Type B pancreatic cell (in vitro differentiated cells): ENCODE measurements at regions not wholly inside any gene's neighbourhood (a gene's known extent, or its start where the extent isn't known, plus 50 kb on each side); places are given as distances from the start of the nearest gene placed in this dataset.

ENCODE experiments used
- DNase-seq: peaks from one replicate; pipeline ENCODE4 v3.0.0; 2021; ENCODE audit warnings: mixed read lengths; ENCODE audit not compliant: unreplicated experiment; ENCODE audit errors: extremely low spot score
- H3K27ac Mint-ChIP-seq: 2 replicates; pipeline ENCODE4 v1.8.0; 2021; ENCODE audit warnings: mild to moderate bottlenecking, mixed read lengths
- H3K27me3 Mint-ChIP-seq: 2 replicates; pipeline ENCODE4 v1.8.0; 2021; ENCODE audit warnings: mixed read lengths
- H3K36me3 Mint-ChIP-seq: 2 replicates; pipeline ENCODE4 v1.8.0; 2021; ENCODE audit warnings: mixed read lengths
- H3K4me1 Mint-ChIP-seq: one replicate; pipeline ENCODE4 v1.8.0; 2021; ENCODE audit warnings: mixed read lengths; ENCODE audit not compliant: unreplicated experiment
- H3K4me3 Mint-ChIP-seq: 2 replicates; pipeline ENCODE4 v1.8.0; 2021; ENCODE audit warnings: mild to moderate bottlenecking, mixed read lengths
- H3K9me3 Mint-ChIP-seq: 2 replicates; pipeline ENCODE4 v1.8.0; 2021; ENCODE audit warnings: mixed read lengths
- TF ChIP-seq, protein P1 (sequence below): fragments of 200-600 bp; sonication (generic); conservative IDR thresholded peaks from 2 replicates; pipeline ENCODE4 v1.5.0; 2021; ENCODE audit warnings: antibody characterized with exemption, mild to moderate bottlenecking

DNA sequence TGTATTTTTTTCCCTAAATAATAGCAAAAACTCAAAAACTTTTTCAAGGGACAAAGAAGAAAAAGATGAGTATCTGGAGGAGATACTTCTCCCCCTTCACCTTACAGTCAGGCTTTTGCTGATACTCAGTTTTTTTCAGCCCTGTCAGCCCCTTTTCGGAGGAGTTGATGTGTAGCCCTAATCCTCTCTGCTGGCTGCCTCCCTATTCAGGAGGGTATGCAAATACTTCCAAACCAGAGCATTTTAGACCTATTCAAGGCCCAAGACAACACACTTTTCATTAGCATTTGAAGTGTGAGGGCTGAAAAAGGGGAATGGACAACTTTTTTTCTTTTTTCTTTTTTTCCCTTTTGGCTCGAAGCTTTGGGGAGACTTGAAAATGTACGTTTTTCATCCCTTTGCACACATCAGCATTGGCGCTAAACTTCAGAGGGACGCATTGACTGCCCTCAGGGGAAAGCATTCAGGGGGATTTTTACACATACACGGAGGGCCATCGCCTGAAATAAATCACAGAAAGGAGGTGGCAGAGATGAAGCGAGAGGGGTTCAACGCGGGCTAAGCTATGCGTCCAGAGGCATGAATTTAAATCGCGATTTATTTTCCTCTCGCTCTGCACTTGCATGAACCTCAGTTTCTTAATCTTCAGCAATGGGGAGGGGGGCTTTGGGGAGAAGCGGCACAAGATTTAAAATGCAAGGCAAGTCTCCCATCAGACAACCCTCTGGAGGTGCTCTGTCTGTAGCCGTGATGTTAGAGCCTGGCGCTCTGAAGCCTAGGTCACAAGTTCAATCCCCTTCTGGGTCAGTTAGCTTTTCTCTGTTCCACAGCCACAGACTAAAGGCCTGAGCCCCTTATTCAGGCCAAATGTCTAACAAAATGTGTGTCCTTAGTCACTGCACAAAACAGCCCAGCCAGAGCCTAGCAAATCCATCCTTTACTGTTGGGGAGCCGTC, 86.3 kb downstream of the ASCL1 start:
- Mint-ChIP-seq H3K36me3 (no peaks in the 10 kb centered on the region), H3K9me3 (no peaks in the 10 kb centered on the region)
- no peak for DNase-seq

GRCh38 chr12:103046154-103046553, 88.7 kb downstream of the ASCL1 start:
- H3K27me3 Mint-ChIP-seq = peaks cover 28% of the 10 kb centered on the region

More for the DNA sequence above, 86.3 kb downstream of the ASCL1 start:
- H3K27me3 Mint-ChIP-seq = peaks cover 38% of the 10 kb centered on the region
- H3K27ac Mint-ChIP-seq = no peak overlapping the region
- TF ChIP-seq, protein P1, sequence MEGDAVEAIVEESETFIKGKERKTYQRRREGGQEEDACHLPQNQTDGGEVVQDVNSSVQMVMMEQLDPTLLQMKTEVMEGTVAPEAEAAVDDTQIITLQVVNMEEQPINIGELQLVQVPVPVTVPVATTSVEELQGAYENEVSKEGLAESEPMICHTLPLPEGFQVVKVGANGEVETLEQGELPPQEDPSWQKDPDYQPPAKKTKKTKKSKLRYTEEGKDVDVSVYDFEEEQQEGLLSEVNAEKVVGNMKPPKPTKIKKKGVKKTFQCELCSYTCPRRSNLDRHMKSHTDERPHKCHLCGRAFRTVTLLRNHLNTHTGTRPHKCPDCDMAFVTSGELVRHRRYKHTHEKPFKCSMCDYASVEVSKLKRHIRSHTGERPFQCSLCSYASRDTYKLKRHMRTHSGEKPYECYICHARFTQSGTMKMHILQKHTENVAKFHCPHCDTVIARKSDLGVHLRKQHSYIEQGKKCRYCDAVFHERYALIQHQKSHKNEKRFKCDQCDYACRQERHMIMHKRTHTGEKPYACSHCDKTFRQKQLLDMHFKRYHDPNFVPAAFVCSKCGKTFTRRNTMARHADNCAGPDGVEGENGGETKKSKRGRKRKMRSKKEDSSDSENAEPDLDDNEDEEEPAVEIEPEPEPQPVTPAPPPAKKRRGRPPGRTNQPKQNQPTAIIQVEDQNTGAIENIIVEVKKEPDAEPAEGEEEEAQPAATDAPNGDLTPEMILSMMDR = no peak
- H3K4me1 Mint-ChIP-seq = no peaks in the 10 kb centered on the region
- no peak overlapping the region for H3K4me3 Mint-ChIP-seq

DNA sequence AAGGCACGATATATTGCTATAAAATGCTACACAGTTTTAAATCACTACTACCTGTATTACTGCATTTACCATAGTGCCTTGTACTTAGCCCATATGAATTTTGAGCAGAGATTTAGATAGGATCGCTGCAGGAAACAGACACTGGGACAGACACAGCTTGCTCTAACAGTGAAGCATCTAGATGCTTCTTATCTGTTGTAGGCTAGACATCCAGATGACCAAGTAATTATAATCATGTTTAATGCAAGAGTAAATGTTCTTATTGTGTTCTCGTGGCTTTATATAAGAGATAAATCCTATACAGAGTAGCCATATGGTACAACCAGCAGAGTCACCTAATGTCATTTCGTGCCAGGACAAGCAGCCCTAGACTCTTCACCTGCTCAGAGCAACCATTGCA, 92.8 kb downstream of the ASCL1 start:
- Mint-ChIP-seq H3K27ac (no peak overlapping the region), H3K4me1 (no peaks in the 10 kb centered on the region), H3K9me3 (no peaks in the 10 kb centered on the region), H3K4me3 (no peak overlapping the region), H3K27me3 (peaks cover 9% of the 10 kb centered on the region), H3K36me3 (no peaks in the 10 kb centered on the region)
- TF ChIP-seq, protein P1 = no peak
- no peak for DNase-seq

More at GRCh38 chr12:103046154-103046553, 88.7 kb downstream of the ASCL1 start:
- no peak overlapping the region for H3K4me3 Mint-ChIP-seq
- DNase-seq = no peak
- no peaks in the 10 kb centered on the region for H3K36me3 Mint-ChIP-seq
- TF ChIP-seq, protein P1 = no peak
- no peaks in the 10 kb centered on the region for H3K9me3 Mint-ChIP-seq
- H3K27ac Mint-ChIP-seq = no peak overlapping the region
- H3K4me1 Mint-ChIP-seq = no peaks in the 10 kb centered on the region

DNA sequence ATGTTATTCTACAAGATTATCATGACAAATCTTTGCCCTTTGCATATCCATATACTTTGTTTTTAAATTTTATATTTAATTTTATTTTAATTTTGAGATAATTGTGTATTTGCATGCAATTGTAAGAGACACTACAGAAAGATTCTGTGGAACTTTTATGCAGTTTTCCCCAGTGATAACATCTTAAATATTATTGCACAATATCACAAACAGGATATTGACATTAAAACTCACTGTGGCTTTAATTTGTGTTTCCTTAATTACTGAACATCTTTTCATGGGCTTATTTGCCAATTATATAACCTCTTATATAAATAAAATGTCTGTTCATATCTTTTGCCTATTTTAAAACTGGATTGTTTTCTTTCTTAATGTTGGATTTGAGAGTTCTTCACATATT, 95.6 kb downstream of the ASCL1 start:
- Mint-ChIP-seq H3K27me3 (peaks cover 4% of the 10 kb centered on the region), H3K9me3 (no peaks in the 10 kb centered on the region), H3K36me3 (no peaks in the 10 kb centered on the region), H3K27ac (no peak overlapping the region), H3K4me1 (no peaks in the 10 kb centered on the region), H3K4me3 (no peak overlapping the region)
- DNase-seq = no peak
- TF ChIP-seq, protein P1 = no peak

DNA sequence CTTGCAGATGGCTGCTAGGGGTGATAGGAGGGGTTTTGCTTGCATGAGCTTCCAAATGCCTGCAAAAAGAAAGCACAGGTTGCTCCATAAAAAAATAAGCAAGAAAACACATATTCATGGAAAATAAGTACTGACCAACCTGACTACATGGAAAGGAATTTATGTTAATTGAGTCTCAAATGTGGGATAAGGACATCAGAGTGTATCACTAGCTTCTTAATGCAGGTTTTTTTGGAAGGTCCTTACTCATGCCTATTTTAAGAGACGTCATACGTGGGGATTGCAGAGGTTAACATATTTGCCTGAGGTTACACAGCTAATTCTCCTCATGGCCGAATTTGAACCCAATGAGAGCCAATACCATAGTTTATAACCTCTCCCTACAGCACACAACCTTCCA, 116.2 kb downstream of the ASCL1 start:
- Mint-ChIP-seq H3K36me3 (no peaks in the 10 kb centered on the region), H3K4me3 (no peak overlapping the region), H3K9me3 (no peaks in the 10 kb centered on the region), H3K4me1 (no peaks in the 10 kb centered on the region), H3K27me3 (no peaks in the 10 kb centered on the region), H3K27ac (no peak overlapping the region)
- DNase-seq = no peak
- TF ChIP-seq, protein P1 = no peak
